IMR-90 (cell line): ENCODE measurements at regions not wholly inside any gene's neighbourhood (a gene's known extent, or its start where the extent isn't known, plus 50 kb on each side); places are given as distances from the start of the nearest gene placed in this dataset.

Experiments
- MAZ ChIP-seq: IDR thresholded peaks from 2 replicates; pipeline ENCODE4 v1.6.1; 2012; ENCODE audit warnings: low read depth, mild to moderate bottlenecking, low read length, improper control_type of control experiment, moderate library complexity, borderline replicate concordance
- POLR2A ChIP-seq: IDR thresholded peaks from 2 replicates; pipeline ENCODE4 v1.6.1; 2012; ENCODE audit warnings: mild to moderate bottlenecking, low read depth, low read length
- RFX5 ChIP-seq: IDR thresholded peaks from 2 replicates; pipeline ENCODE4 v1.8.0; 2012; ENCODE audit warnings: low read depth, mild to moderate bottlenecking, low read length, moderate library complexity
- TF ChIP-seq, protein P1 (sequence below): fragments of 150-350 bp; IDR thresholded peaks from 2 replicates; pipeline ENCODE4 v1.6.1; 2017; ENCODE audit warnings: mild to moderate bottlenecking, antibody characterized with exemption, low read length, low read depth
- TF ChIP-seq, protein P2 (sequence below): conservative IDR thresholded peaks from 2 replicates; pipeline ENCODE4 v1.5.1; 2012; ENCODE audit warnings: mild to moderate bottlenecking, low read depth, low read length, improper control_type of control experiment

DNA sequence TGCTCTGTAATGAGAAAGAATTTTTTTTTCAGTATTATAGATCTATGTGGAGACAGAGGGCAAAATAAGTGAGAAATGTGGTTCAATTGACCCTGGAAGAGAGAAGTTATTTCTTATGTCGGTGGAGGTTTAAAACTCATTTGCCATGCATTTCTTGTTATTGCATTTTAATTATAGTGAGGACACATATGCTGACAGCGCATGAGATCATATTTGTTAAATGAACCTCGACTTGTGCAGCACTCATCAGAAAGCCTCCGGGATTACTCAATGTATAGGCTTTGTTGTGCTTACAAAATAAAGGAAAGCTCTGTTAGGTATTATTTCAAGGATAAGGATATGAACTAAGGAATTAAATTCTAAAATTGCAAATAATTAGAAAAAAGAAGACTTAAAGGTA, 915.1 kb upstream of the MAP3K7 start:
- TF ChIP-seq, protein P1, sequence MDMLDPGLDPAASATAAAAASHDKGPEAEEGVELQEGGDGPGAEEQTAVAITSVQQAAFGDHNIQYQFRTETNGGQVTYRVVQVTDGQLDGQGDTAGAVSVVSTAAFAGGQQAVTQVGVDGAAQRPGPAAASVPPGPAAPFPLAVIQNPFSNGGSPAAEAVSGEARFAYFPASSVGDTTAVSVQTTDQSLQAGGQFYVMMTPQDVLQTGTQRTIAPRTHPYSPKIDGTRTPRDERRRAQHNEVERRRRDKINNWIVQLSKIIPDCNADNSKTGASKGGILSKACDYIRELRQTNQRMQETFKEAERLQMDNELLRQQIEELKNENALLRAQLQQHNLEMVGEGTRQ = no peak
- TF ChIP-seq RFX5 (no peak), POLR2A (no peak), MAZ (no peak)
- TF ChIP-seq, protein P2, sequence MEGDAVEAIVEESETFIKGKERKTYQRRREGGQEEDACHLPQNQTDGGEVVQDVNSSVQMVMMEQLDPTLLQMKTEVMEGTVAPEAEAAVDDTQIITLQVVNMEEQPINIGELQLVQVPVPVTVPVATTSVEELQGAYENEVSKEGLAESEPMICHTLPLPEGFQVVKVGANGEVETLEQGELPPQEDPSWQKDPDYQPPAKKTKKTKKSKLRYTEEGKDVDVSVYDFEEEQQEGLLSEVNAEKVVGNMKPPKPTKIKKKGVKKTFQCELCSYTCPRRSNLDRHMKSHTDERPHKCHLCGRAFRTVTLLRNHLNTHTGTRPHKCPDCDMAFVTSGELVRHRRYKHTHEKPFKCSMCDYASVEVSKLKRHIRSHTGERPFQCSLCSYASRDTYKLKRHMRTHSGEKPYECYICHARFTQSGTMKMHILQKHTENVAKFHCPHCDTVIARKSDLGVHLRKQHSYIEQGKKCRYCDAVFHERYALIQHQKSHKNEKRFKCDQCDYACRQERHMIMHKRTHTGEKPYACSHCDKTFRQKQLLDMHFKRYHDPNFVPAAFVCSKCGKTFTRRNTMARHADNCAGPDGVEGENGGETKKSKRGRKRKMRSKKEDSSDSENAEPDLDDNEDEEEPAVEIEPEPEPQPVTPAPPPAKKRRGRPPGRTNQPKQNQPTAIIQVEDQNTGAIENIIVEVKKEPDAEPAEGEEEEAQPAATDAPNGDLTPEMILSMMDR = no peak
